NCI-H2081 (cell line): ENCODE measurements at regions not wholly inside any gene's neighbourhood (a gene's known extent, or its start where the extent isn't known, plus 50 kb on each side); places are given as distances from the start of the nearest gene placed in this dataset.
"Not testable (repeated sequence)": the region's sequence is repeated elsewhere in the genome, so short reads cannot be mapped to it uniquely, and the experiment has no call there.

ENCODE experiments used
- DNase-seq, 2 experiments: peaks; one replicate each; lab custom pipeline; 2025; lab: John Stamatoyannopoulos, UW

DNA sequence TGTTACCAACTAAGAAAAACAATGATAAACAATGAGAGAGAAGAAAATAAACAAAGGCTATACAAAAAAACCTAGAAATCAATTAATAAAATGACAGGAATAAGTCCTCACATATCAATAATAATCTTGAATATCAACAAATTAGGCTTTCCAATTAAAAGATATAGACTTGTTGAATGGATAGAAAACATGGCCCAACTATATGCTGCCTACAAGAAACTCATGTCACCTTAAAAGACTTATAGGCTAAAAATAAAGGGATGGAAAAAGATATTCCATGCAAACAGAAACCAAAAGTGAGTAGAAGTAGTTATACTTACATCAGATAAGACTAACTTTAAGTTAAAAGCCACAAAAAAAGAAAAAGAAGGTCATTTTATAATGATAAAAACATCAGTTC is 183.9 kb downstream of the MYRFL start:
- no peak for DNase-seq

DNA sequence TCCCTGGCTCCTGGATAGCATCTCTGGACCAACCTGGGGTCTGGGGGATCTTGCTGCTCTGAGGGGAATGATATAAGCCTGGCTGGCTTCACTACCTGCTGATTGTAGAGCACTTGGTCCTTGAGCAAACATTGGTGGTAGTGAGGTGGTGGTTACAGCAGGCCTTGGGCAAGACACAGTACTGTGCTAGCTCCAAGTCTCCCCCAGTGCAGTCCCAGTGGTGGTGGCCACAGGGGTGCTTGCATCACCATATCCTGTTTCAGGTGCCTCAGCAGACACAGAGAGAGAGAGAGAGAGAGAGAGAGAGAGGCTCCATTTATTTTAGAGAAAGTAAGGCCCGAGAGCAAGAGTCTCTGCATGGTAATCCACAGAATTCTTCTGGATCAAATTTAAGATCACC is 186.3 kb downstream of the MYRFL start:
- DNase-seq = no peak

- not testable (repeated sequence) for DNase-seq
Measured at GRCh38 chr12:70013016-70013415, 188.0 kb downstream of the MYRFL start.

DNA sequence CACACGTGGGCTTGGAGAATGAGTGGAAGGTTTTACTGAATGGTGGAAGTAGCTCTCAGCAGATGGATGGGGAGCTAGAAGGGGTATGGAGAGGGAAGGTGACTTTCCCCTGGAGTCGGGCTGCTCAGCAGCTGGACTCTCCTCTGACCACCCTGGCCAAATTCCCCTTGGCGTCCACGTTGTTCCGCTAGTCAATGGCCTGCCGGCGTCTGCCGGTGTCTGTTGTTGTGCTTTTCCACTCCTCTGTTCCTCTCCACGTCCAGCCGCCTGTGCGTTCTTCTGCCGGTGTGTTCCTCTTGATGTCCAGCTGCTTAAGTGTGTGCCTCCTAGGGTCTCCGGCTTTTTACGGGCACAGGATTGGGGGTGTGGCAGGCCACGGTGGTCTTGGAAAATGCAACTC is 203.5 kb downstream of the MYRFL start:
- DNase-seq = no peak

- no peak for DNase-seq
Measured at GRCh38 chr12:70028918-70029317, 203.9 kb downstream of the MYRFL start.

- peak in 1 of 2 experiments; percentile 35 for DNase-seq
Measured at GRCh38 chr12:70031046-70031445, 206.0 kb downstream of the MYRFL start.

DNA sequence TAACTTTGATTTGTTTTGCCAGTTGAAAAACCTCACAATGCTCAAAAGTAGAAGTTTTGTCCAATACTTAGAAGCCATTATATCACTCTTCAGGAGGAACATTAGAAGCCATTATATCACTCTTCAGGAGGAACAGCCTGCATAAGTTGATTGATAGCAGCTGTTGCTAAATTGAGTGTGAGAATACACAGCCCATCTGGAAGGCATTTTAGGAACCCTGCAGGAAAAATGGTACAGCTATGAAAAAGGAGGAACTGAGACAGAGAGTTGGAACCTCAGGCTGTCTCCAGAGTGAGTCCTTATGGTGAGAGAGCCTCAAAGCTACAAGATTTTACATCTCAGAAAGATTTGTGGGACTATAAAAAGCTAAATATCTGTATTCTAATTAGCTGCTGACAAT is 207.0 kb downstream of the MYRFL start:
- DNase-seq = no peak

DNA sequence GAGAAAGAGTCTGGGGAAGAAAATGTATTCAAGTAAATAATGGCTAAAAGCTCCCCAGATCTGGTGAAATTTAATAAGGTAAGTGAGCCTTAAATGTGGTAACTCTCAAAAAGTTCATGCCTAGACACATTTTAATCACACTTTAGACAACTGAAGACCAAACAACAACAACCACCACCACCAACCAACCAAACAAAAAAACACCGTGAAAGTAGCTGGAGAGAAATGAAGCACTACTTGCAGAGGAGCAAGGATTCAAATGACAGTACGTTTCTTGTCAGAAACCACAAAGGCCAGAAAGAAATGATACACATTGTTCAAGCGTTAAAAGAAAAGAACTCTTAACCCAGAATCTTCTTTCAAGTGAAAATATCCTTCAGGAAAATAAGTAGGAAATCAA is 208.3 kb downstream of the MYRFL start:
- no peak for DNase-seq

DNA sequence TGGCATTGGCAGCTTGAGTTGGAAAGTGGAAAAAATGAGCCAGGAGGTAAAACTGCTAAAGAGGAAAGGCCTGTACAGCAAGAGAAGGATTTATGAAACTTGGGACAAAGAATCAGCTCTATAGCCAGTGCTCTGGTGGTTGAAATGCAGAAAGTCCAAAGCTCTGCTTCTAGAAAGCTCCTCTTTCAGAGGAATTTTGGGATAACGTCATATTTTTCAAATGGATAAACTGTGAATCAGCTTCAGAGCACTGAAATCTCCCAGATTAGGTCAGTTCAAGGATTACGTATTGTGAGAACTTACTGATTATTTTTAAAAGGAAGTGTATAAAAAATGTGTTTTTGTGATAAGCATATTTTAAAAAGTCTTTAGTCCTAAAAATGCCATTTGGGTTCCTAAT is 203.1 kb upstream of the CNOT2 start:
- DNase-seq = no peak

- DNase-seq = no peak
Measured at GRCh38 chr12:70042675-70043074, 200.6 kb upstream of the CNOT2 start.

DNA sequence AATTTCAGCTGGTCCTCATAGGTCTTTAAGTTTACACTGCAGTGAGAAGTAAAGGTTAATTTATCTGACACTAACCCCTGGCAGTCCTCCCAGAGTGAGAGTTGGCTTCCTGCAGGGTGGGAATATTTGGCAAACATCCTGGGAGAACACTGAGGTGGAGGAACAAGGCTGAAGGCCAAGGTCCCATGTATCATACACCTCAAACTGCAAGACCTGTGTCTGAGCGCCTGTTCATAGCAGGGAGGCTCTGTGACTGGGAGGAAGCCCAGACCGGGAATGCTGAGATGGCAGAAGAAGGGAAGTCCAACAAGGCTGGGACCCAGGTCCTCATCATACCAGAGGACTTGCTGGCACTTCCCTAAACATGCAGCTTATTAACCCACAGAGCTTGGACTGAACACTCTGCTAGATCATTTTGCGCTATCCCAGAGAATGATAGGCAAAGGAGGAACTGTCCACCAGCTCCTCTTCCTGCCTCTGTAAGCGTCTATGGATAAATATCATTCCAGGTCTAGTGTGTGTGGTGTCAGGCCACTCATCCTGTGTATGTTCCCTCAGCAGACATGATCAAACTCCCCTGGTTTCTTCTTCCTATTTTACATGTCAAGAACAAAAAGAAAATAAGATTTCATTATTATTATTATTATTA is 199.6 kb upstream of the CNOT2 start:
- peak in 1 of 2 experiments; percentile 30 for DNase-seq

GRCh38 chr12:70044167-70044566 is 199.1 kb upstream of the CNOT2 start:
- no peak for DNase-seq

DNA sequence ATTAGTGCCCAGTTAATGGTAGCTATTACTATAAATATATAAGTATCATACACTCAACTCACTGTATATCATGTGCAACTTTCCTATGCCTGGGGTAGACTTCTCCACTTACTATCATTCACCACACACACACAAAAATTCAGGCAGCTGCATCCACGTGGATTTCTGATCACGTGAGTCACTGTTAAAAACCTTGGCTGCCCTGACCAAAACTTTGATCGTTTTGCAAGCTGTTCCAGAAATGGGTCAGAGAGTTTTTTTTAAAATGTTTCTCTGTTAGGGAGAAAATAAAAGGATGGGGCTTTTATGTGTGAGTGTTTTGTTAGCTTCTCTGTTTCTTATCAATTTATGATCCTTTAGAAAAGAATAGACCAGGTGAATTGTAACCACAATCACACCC is 198.2 kb upstream of the CNOT2 start:
- DNase-seq = no peak

- DNase-seq = no peak
Measured at GRCh38 chr12:70045514-70045913, 197.7 kb upstream of the CNOT2 start.

DNA sequence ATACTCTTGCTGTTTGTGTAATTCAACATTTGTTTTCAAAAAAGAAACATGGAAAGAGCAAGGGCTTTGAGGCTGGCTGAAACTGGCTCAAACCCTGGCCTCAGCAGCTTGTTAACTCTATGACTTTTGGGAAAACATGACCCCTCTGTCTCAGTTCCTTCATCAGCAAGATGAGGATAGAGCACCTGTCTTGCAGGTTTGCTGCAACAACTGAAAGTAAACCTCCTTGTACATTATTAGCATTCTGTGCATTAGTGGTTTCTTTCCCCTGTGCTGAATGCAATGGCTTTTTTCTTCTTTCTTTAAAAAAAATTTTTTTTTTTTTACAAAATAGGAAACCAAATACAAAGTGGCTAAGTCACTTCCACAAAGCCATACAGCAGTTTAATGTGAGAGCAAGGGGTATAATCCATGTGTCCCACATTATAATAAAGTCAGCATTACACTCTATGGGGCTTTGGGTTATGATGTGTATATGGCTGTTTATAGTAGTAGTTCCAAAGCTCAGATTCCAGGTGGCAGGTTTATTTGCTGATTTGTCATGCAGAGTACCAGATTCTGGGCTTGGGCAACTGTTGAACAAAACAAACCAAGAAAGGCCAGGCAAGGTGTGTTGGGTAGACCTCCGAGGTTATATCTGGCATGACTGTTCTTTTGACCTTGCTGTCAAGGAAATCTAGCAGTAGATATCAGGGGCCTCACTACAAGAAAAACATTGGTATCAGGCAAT is 194.5 kb upstream of the CNOT2 start:
- no peak for DNase-seq

DNA sequence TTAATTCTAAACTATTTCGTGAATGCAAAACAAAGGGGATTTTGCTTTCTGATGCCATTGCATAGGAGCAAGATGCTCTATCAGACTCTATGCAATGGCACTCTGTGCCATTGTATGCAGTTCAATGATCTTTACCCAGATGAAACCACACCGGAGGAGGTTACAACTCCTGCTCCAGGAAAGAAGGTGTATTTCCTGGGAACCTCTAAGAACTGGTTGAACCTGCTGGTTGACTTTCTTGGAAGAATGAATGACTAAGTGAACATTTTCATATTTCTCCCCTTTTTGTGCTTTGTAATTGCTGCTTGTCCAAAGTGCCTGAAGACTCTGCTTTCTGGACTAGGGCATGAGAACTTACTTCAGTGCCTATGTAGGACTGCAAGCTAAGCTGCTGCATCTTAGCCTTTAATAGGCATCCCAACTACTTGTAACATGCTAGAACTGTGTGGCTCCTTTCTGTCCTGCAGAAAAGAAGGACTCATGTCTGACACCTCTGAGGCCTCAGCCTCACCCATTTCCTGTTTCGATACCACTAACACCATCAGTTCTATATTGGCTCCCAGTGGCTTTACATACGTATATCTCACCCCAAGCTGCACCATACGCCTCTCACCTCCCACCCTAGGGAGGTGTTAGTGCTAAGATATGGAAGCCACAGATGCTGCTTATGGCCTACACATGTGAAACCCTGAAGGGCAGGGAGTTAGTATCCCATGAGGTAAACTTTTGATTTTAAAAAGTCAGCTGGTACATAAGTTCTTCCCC is 193.5 kb upstream of the CNOT2 start:
- DNase-seq = no peak

- DNase-seq = no peak
Measured at GRCh38 chr12:70052476-70052875, 190.8 kb upstream of the CNOT2 start.

- DNase-seq = no peak
Measured at GRCh38 chr12:70052931-70053497, 190.2 kb upstream of the CNOT2 start.

DNA sequence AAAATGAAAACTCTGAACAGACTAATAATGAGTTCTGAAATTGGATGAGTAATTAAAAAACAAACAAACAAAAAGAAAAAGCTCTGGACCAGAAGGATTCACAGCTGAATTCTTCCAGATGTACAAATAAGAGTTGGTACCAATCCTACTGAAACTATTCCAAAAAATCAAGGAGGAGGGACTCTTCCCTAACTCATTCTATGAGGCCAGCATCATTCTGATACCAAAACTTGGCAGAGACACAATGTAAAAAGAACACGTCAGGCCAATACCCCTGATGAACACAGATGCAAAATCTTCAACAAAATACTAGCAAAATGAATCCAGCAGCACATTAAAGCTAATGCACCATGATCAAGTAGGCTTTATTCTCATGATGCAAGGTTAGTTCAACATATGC is 183.9 kb upstream of the CNOT2 start:
- no peak for DNase-seq

DNA sequence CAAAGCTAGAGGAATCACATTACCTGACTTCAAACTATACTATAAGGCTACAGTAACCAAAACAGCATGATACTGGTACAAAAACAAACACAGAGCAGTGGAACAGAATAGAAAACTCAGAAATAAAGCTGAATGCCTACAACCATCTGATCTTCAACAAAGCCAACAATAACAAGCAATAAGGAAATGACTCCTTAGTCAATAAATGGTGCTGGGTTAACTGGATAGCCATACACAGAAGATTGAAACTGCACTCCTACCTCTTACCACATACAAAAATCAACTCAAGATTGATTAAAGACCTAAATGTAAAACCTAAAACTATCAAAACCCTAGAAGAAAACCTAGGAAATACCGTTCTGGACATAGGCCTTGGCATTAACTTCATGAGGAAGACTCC is 182.6 kb upstream of the CNOT2 start:
- DNase-seq = no peak

DNA sequence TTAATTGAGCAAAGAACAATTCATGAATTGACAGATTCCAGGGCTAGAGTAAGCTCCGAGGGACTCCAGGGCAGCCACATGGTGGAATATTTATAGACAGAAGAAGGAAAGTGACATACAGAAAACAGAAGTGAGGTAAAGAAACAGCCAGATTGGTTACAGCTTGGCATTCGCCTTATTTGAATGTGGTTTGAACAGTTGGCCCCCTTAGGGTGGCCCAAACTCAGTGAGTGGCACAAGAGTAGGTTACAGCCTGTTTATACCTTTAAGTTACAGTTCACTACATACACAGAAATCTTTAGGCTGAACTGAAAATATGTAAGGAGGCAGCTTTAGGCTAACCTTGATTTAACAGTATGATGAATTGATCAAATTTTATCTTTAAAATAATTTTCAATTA is 174.5 kb upstream of the CNOT2 start:
- DNase-seq = no peak

DNA sequence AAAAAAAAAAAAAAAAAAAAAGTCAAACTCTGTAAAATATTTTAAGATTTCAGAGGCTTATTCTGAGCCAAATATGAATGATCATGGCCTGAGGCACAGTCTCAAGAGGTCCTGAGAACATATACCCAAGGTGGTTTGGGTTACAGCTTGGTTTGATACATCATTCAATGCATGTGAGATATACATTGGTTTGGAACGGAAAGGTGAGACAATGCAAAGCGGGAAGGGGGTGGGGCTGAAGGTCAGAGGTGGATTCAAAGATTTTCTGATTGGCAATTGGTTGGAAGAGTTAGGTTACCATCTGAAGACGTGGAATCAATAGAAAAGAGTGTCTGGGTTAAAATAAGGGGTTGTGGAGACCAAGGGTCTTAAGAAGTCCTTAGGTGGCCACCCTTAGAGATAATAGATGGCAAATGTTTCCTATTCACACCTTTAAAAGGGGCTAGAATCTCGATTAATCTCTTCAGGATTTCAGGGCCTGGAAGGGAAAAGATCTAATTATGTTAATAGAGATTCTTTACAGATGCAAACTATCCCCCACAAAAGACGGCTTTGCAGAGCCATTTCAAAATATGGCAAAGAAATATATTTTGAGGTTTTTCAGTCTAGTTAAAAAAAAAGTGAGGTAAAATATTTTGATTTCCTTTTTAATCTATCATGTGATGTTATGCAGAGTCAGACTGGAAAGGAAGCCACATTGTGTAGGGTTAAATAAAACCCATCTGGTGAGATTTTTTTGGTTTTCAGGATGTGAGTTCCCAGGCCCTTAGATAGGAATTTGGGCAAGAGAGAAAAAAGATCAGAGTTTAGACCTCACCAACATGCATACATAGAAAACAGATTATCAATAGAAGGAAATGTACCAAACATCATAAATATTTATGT is 173.8 kb upstream of the CNOT2 start:
- DNase-seq = no peak
